ENCODE measurements at regions not wholly inside any gene's neighbourhood (a gene's known extent, or its start where the extent isn't known, plus 50 kb on each side); places are given as distances from the start of the nearest gene placed in this dataset.

DNA sequence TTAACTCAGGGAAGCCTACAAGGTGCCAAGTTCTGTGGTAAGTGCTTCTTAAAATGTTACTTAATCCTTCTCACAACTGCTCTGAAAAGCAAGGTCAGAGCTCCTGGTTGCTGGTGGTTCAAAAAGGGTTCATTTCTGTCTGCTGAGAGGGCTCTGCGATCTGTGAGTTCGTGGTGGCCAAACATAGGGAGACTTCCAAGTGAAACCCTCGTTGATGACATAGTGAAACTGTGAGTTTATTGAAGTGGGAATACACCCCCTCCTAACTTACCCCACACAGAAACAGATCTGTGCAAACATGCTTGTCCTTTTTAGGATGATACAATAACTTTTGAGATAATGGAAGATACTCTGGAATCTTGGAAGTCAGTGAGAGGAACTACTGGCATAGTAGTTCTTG, 164.8 kb upstream of the PGRMC2 start:
- TF ChIP-seq, protein P1, sequence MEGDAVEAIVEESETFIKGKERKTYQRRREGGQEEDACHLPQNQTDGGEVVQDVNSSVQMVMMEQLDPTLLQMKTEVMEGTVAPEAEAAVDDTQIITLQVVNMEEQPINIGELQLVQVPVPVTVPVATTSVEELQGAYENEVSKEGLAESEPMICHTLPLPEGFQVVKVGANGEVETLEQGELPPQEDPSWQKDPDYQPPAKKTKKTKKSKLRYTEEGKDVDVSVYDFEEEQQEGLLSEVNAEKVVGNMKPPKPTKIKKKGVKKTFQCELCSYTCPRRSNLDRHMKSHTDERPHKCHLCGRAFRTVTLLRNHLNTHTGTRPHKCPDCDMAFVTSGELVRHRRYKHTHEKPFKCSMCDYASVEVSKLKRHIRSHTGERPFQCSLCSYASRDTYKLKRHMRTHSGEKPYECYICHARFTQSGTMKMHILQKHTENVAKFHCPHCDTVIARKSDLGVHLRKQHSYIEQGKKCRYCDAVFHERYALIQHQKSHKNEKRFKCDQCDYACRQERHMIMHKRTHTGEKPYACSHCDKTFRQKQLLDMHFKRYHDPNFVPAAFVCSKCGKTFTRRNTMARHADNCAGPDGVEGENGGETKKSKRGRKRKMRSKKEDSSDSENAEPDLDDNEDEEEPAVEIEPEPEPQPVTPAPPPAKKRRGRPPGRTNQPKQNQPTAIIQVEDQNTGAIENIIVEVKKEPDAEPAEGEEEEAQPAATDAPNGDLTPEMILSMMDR (conservative IDR thresholded peaks at IDR 0.05; ENCODE audit: low read length), result no peak
- no peak for TF ChIP-seq EZH2phosphoT487 (IDR thresholded peaks at IDR 0.05; ENCODE audit: borderline replicate concordance, low read depth, low read length)
- no peak overlapping the region for H2AFZ ChIP-seq (ENCODE audit: low read length)
- H3K27ac ChIP-seq (ENCODE audit: low read depth, low read length, poor library complexity, severe bottlenecking), result no peak overlapping the region
- H3K36me3 ChIP-seq (ENCODE audit: insufficient read depth, low read length), result no peaks in the 10 kb centered on the region
- no peak for DNase-seq (ENCODE audit: low spot score)
- H3K4me2 ChIP-seq (ENCODE audit: low read length), result no peak overlapping the region
- BruUV-seq (replicated peaks), result no TSS peak
- intact Hi-C loops (cut with micrococcal nuclease; ENCODE audit: unreplicated experiment), result loop anchor here (5.0 kb wide), 1 partner anchor 410 kb away; no protein-coding TSS in a partner anchor
- no peaks in the 10 kb centered on the region for H3K9me2 ChIP-seq (ENCODE audit: insufficient read depth, low read length)
- H3K4me1 ChIP-seq (ENCODE audit: insufficient read depth, low read length, poor library complexity, severe bottlenecking), result no peaks in the 10 kb centered on the region
- POLR2A ChIA-PET, result interaction anchor here (0.6 kb wide), 1 partner anchor 254 kb away, joined by 5 read pairs; no protein-coding TSS in a partner anchor
- H3K4me3 ChIP-seq (ENCODE audit: low read depth, low read length, poor library complexity, severe bottlenecking), result no peak overlapping the region
- CTCF ChIA-PET (ENCODE audit: unreplicated experiment), result no interaction called here
- no peaks in the 10 kb centered on the region for H4K20me1 ChIP-seq (ENCODE audit: insufficient read depth, low read length)
- no peaks in the 10 kb centered on the region for H3K79me2 ChIP-seq (ENCODE audit: insufficient read depth, low read depth, low read length)
- H3K9me3 ChIP-seq (ENCODE audit: low read length), result no peaks in the 10 kb centered on the region

DNA sequence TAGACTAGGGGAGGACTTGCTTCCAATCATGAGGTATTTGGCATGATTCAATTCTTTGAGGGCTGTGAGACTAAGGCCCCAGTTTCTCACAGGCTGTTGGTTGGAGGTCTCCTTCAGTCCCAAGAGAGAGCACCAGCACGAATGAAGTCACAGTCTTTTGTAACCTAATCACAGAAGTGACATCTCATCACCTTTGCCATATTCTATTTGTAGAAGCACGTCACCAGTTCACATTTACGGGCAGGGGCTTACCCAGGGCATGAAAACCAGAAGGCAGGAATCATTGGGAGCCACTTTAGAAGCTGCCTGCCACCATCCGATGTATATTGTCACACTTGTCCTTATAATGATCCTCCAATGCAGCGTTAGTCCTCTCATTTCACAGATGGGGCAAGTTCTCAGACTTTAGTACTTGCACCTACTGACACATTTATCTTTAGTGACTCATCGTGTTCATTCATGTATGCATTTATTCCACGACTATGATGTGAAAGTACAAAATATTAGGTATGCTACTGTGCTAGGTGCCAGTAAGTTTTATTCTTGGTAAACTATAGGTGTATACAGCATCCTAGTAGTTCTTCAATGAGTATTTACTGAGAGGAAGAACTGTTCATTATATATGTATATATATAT, 163.8 kb upstream of the PGRMC2 start:
- intact Hi-C loops (cut with micrococcal nuclease; ENCODE audit: unreplicated experiment), result loop anchor here (5.0 kb wide), 1 partner anchor 411 kb away; no protein-coding TSS in a partner anchor
- TF ChIP-seq, protein P1 (conservative IDR thresholded peaks at IDR 0.05; ENCODE audit: low read length), result no peak
- no TSS peak for BruUV-seq (replicated peaks)
- Histone ChIP-seq H3K27ac (ENCODE audit: low read depth, low read length, poor library complexity, severe bottlenecking) (no peak overlapping the region), H3K4me2 (ENCODE audit: low read length) (no peak overlapping the region), H3K9me2 (ENCODE audit: insufficient read depth, low read length) (no peaks in the 10 kb centered on the region), H4K20me1 (ENCODE audit: insufficient read depth, low read length) (no peaks in the 10 kb centered on the region), H3K4me1 (ENCODE audit: insufficient read depth, low read length, poor library complexity, severe bottlenecking) (no peaks in the 10 kb centered on the region), H3K4me3 (ENCODE audit: low read depth, low read length, poor library complexity, severe bottlenecking) (no peak overlapping the region), H2AFZ (ENCODE audit: low read length) (no peak overlapping the region), H3K79me2 (ENCODE audit: insufficient read depth, low read depth, low read length) (no peaks in the 10 kb centered on the region), H3K9me3 (ENCODE audit: low read length) (no peaks in the 10 kb centered on the region), H3K36me3 (ENCODE audit: insufficient read depth, low read length) (no peaks in the 10 kb centered on the region)
- POLR2A ChIA-PET, result no interaction called here
- no peak for DNase-seq (ENCODE audit: low spot score)
- CTCF ChIA-PET (ENCODE audit: unreplicated experiment), result no interaction called here

DNA sequence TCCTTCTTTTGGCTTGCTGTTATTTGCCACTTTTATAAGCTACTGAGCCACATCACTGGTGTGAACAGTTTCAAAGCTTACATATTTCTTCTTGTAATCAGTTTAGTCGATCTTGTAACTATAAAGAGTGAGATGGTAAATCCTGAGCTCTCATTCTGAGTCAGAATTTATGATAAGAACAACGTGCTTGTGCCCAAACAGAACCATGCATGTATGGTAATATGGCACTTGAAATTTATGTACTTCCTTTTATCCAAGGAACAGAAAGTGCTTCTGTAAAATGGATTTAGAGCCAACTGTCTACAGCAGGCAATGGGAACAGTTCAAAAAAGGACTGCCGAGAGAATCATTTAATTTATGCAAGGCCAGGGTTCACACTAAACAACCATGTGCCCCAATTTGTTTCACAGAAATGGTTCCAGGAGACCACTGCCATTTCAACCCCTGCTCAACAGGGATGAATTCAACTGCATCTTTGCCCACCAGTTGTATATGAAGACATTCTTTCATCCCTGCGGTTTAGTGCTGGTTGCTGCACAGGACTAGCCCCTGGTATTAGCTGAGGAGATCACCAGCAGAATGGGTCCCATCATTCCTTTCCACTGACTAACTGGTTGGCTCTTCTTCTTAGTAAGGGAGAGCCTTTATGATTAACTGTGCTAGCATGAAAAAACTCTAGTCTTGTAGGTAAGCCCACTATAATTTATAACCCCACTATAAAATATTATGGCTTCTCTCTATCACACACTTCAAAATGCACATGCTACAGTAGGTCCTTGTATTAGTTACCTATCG, 162.9 kb upstream of the PGRMC2 start:
- CTCF ChIA-PET (ENCODE audit: unreplicated experiment), result no interaction called here
- TF ChIP-seq, protein P1 (conservative IDR thresholded peaks at IDR 0.05; ENCODE audit: low read length), result no peak
- TF ChIP-seq EZH2phosphoT487 (IDR thresholded peaks at IDR 0.05; ENCODE audit: borderline replicate concordance, low read depth, low read length), result no peak
- H3K36me3 ChIP-seq (ENCODE audit: insufficient read depth, low read length), result no peaks in the 10 kb centered on the region
- no TSS peak for BruUV-seq (replicated peaks)
- H3K9me2 ChIP-seq (ENCODE audit: insufficient read depth, low read length), result no peaks in the 10 kb centered on the region
- H3K4me2 ChIP-seq (ENCODE audit: low read length), result no peak overlapping the region
- no peaks in the 10 kb centered on the region for H4K20me1 ChIP-seq (ENCODE audit: insufficient read depth, low read length)
- no peaks in the 10 kb centered on the region for H3K4me1 ChIP-seq (ENCODE audit: insufficient read depth, low read length, poor library complexity, severe bottlenecking)
- H3K79me2 ChIP-seq (ENCODE audit: insufficient read depth, low read depth, low read length), result no peaks in the 10 kb centered on the region
- no peak overlapping the region for H3K4me3 ChIP-seq (ENCODE audit: low read depth, low read length, poor library complexity, severe bottlenecking)
- H2AFZ ChIP-seq (ENCODE audit: low read length), result no peak overlapping the region
- no peaks in the 10 kb centered on the region for H3K9me3 ChIP-seq (ENCODE audit: low read length)
- intact Hi-C loops (cut with micrococcal nuclease; ENCODE audit: unreplicated experiment), result loop anchor here (5.0 kb wide), 1 partner anchor 412 kb away; no protein-coding TSS in a partner anchor
- POLR2A ChIA-PET, result interaction anchor here (0.5 to 0.9 kb wide), 2 partner anchors 13 to 16 kb away, joined by 3 read pairs; no protein-coding TSS in a partner anchor
- no peak overlapping the region for H3K27ac ChIP-seq (ENCODE audit: low read depth, low read length, poor library complexity, severe bottlenecking)
- no peak for DNase-seq (ENCODE audit: low spot score)
